CD4-positive, alpha-beta T cell treated with Interleukin-6 at 100 ng/mL for 8 hours (primary cell): ENCODE measurements at regions not wholly inside any gene's neighbourhood (a gene's known extent, or its start where the extent isn't known, plus 50 kb on each side); places are given as distances from the start of the nearest gene placed in this dataset.
"Not testable (repeated sequence)": the region's sequence is repeated elsewhere in the genome, so short reads cannot be mapped to it uniquely, and the experiment has no call there.

ENCODE experiments used
- DNase-seq: peaks from one replicate; pipeline ENCODE4 v3.0.0-alpha.2; 2020; ENCODE audit warnings: mixed read lengths, low spot score

DNA sequence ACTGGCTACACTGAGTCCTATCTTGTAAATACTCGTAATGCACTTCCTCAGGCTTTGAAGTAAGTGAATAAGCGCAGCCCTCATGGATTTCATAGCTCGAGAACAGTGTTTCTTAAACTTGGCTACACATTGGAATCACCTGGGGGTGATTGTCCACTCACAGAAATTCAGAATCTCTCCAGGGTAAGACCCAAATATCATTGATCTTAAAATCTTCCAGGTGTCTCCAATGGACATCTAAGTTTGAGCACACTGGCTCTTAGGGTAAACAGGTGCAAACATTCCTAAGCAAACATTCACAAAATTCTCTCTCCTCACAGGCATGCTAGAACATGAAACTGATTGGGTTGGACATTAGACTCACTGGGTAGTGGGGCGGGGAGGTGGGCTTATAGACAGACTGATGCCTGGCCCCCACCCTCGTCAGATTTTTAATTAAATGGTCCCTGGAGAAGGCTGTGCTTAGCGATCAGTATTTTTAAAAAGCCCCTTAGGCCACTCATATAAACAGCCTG is 279.7 kb upstream of the TBL1XR1 start:
- no peak for DNase-seq

DNA sequence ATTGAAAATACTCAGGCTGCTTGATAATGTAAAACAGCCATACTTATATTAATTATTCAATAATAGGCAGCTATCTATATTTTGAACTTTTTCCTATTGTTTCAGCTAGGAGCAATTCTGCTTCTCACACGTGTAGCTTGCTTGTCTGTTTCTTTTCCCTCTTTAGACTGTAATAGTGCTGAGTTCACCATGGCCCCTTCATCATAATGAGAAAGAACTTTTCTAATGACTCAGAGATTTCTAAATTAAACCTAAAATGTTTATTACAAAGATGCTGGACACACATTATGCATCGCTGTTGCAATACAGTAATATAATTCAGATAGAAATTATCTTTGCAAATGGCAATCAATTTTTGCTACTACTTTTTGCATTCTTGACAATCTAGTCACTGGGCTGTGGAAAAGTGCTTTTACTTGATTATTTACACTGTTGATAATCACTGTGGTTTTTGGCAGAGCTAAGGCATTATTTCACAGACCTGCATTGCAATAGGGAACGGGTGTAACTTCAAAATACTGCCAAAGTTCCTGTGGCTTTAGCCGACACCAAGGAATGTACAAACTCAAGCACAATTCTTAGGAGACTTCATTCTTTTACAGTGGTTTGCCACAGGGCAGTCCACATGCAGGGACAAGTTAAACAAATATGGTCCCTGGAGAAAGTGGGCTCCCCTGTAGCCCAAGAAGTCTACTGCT is 281.0 kb upstream of the TBL1XR1 start:
- no peak for DNase-seq

DNA sequence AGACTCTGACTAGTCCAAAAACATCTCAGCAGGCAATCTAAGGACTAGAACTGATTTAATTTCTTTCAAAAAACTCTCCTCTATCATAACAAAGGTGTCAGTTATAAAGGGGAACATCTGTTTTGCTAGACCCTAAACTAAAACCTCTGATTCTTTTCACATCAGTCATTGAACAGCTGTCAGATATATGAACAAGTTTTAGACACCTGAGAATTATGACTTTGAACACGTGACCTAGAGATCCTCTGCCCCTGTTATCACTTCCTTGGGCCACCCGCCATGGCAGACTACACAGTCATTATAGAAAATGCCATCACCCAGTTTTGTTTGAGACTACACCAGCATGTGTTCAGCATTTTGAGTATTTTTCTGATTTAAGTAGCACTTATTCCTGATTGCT is 282.3 kb upstream of the TBL1XR1 start:
- DNase-seq = no peak

DNA sequence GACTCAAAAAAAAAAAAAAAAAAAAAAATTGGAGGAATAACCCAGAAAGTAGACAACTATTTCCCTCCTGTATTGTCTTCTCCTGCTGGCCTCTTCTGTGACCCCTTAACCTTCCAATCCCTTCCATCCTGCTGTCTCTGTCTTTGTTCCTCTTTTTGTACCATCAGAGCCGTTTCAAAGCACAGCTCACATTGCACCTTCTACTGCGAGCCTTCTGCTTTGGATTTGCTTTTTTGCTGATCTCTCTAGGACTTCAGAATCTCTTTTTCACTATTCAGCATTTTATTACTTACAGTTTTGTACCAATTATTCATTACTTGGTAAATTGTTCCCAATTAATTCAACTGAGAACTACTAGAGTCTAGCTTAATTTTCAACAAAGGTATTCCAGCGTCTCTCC is 284.0 kb upstream of the TBL1XR1 start:
- DNase-seq = no peak

DNA sequence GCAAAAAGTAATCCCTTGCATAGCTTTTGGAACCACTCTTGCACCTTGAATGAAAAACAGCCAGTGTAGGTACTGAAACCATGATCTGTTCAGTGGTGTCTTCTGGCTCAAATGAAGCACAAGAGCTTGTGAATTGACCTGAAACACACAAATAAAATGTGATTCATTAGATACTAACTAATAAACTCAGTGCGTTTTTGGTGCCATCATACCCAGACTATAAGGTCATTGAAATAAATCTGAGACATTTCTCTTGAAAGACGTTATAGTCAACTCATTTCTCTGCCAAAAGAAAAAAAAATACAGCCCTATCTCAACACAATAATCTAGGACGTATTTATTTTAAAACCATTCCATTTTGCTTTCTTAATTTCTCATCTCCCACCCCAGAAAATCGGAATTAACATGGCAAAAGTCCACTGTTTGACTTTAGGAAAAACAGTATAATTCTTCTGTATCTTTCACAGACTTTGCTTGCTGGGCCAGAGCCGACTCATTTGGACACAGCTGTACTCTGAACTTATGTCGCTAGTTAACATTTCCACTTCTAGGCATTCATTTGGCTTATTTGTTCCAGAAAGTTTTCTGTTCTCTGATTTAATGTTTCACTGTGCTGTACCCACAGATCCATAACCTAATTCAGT is 284.9 kb upstream of the TBL1XR1 start:
- no peak for DNase-seq

DNA sequence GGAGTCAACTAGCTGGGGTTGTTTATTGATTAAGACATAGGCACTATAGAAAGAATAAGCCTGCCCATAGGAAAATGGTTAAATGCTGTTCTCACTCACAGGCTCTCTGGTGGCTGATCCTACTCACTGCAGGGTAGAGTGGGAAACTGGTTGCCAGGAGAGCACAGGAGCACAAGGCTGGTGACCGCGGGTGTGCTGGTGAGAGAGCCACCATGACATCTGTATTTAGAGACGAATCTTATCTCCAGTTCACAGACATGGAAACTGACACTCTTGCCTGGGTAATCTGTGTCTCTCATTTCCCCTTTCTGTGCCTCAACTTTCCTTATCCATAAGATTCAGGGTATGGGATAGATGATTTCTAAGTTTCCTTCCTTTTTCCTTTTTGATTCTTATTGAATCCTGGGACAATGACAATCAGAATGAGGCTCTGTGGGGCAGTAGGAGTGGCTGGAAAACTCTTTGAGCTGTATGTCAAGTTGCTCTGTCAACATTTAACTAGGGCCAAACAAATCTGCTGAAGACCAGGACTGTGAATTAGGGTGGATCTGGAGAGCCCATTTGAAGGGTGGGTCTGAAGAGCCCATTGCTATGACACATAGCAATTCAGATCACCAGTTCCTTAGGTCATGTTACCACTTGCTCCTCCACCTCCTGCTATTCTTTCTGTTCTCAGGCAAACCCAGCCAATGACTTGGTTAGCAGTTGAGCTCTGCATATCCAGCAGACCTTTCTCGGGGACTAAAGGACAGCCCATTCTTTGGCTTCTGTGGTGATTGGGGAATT is 286.1 kb upstream of the TBL1XR1 start:
- no peak for DNase-seq

DNA sequence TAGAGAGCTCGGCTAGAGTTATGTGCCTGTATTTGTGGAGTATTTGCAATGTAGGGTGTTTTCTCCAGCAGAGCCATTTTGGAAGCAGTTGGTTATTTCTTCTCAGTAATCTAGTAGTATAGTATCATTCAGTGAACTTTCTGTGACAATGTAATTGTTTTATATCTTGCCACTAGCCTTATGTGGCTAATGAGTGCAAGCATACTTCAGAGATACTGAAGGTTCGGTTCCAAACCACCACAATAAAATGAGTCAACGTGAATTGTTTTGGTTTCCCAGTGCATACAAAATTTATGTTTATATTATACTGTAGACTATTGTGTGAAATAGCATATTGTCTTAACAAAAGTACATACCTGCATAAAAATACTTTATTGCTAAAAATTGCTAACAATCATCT is 286.9 kb upstream of the TBL1XR1 start:
- DNase-seq = no peak

DNA sequence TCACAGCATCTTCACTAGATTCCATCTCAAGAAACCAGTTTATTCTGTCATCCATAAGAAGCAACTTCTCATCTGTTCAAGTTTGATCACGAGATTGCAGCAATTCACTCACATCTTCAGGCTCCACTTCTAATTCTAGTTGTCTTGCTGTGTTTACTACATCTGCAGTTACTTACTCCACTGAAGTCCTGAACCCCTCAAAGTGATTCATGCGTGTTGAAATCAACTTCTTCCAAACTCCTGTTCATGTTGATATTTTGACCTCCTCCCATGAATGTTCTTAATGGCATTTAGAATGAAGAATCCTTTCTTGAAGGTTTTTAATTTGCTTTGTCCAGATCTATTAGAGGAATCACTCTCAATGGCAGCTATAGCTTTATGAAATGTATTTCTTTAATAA is 287.6 kb upstream of the TBL1XR1 start:
- no peak for DNase-seq

DNA sequence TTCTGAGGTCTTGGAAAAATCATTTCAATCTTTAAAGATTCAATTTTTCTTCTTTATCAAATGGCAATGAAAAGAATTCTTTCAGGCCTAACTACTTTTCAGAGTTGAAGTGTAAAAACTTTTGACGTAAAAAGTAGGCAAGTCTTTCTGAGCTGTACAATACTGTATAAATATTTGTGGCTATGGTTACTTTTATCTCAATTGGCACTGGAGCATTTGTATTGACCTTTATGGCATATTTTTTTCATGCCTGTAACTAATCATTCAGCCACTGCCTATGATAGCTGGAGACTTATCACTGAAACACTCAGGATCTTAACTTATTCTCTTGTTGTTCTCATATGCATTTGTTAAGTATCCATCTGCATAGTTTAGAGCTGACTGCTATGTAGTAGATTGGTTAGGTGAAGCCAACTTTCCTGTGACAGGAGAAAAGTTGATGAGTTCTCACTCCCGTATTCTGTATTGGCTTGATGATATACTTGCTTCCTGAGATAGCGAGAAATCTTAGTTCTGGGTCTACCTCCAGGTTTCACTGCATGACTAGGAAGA is 290.4 kb upstream of the TBL1XR1 start:
- DNase-seq = no peak

DNA sequence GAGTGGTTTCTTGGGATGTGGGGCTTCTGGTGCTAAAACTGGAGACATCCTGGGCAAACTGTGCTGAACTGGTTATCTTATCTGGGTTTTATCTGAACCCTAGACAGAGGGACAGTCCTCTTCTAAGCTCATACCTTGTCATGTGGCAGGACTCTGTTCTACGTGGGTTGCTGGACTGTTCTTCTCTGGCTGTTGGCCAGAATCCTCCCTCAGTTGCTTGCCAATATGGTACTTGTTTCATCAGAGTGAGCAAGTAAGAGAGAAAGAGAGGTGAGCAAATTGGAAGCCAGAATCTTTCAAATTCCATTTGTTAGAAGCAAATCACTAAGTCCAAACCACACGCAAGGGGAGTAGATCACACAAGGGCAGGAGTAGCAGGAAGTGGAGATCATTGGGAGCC is 291.5 kb upstream of the TBL1XR1 start:
- no peak for DNase-seq

DNA sequence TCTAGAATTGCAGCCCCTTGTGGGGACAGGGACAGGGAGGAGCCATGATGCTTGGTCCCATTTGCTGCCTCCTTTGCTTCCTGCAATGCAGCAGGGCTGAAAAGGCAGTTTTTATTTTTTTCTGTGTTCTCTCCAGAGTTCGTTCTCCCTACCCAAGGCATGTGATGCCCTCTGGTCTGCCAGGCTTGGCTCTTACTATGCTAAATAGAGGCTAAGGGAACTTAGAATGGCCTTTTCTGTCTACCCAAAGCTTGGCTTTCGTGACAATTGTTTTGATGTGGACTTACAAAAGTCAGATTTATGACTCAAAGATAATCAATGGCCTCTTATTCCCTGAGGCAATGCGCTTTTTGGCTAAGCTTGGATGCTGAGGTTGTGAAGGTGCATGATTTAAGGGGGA is 293.3 kb upstream of the TBL1XR1 start:
- no peak for DNase-seq

DNA sequence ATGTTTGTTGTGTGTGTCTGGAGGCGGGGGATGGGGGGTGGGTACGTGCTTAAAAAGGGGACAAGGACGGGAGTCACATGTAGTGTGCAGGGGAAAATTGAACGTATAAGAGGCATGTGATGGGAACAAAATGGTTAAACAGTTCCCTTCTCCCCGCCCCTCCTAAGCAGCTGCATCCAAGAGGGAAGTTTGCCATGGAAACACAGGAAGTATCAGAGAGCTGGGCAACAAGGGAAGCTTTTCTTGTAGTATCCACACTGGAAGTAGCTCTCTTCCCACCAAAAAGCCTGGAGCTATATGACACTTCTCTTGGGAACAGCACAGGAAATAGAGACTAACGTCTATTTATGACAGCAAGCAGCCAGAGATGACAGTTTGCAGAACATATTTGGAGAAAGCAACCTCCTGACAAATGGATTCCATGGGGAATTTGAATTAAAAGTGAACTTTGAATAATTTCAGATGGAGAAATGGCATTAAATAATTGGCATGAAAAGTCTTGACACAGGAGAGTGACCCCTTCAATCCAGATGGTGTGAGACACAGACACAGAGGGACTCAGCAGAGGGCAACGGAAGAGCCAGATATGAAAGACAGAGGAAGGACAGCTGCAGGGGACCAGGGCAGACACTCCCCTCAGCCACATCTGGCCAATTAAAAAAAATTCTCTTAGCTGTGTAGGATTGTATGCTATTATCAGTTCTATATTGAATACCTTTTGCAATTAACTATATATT is 294.2 kb upstream of the TBL1XR1 start:
- no peak for DNase-seq

DNA sequence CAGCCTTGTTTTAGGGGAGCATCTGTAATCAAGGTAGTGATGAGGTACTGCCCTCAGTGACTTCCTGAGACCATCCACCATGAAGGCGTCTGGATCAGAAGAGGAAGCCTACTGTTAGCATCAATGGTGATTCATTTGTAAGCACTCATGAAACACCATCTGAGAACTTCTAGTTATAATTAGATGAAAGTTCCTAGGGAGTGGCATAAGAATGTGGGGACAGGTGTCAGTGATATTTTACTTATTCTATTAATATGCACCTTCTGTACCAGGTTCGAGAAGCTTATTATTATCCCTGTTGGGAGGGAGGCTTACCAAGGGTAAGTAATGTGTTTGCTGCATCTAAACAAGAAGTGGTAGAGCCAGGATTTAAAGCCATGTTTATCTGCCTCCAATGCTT is 295.8 kb upstream of the TBL1XR1 start:
- DNase-seq = no peak

DNA sequence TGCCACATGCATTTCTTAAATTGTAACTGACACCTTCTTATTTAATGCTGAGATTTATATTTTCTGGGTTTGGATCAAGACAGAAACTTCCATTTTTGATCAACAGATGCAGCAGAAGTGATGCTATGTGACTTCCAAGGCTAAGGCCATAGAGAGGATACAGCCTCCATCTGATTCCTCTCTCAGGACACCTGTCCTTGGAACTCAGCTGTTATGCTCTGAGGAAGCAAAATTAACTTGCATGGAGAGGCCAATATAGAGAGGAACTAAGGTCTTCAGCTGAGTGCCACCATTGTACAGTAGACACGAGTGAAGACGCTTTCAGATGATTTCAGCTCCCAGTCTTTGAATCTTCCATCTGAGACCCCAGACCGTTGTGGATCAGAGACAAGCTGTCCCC is 296.9 kb upstream of the TBL1XR1 start:
- DNase-seq = no peak

DNA sequence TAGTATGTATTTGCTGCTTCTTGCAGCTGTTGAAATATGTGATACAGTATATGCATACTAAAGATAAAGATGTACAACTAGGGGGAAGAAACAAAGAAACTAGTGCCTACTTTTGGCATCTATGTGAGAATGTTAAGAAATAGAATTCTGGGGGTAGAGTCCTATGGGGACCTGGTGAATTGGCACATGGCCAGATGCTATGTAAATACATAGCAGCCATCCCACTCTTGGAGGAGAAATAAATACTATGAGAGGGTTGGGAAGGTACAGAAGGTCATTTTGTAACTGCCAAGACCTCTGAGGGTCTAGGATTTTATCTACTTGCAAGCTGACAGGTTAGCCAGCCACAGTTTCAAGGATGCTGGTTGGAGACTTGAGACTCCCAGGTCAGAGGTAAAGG is 298.3 kb upstream of the TBL1XR1 start:
- no peak for DNase-seq

DNA sequence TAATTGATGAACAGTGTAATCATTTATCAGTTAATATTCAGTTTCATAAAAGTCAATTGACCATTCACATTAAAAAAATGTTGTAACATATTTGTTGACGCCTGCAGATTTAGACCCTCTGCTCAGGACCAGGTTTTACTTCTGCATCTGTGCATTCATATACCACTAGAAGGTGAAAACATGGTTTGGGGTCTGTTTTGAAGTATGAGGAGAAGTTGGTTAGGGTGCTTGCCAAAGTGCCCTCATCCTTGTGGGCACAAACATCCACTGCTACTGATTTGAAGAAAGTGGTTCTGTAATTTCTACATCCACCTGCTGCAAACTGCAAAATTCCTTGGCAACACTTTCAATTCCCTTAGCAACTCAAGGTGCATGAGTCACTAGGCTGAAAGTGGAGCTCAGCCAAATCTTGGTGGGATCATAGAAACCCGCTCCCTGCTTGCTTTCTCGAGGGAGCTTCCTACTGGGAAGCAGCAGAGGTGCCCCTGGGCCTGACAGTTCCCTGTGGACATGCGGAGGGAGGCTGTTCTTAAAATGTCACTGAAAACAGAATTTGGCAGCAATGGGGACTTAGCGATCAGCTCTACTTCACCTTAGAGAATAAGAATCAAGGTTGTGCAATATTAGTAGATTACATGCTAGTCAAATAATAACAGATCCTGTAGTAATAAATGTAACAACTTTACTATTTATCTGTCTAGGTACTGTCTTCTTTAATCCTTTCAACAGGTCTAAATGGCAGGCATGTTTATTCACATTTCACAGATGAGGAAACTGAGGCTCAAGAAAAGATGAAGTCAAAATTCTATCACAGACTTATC is 301.0 kb upstream of the TBL1XR1 start:
- DNase-seq = no peak

DNA sequence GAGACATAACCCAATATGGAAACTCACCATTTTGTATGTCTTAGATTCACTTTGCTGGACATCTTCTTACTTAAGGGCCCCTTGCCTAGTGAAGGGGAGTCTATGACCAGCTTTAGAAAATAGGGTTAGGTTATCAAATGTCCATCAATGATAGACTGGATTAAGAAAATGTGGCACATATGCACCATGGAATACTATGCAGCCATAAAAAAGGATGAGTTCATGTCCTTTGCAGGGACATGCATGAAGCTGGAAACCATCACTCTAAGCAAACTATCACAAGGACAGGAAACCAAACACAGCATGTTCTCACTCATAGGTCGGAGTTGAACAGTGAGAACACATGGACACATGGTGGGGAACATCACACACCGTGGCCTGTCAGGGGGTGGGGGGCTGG is 301.8 kb upstream of the TBL1XR1 start:
- DNase-seq = not testable (repeated sequence)

DNA sequence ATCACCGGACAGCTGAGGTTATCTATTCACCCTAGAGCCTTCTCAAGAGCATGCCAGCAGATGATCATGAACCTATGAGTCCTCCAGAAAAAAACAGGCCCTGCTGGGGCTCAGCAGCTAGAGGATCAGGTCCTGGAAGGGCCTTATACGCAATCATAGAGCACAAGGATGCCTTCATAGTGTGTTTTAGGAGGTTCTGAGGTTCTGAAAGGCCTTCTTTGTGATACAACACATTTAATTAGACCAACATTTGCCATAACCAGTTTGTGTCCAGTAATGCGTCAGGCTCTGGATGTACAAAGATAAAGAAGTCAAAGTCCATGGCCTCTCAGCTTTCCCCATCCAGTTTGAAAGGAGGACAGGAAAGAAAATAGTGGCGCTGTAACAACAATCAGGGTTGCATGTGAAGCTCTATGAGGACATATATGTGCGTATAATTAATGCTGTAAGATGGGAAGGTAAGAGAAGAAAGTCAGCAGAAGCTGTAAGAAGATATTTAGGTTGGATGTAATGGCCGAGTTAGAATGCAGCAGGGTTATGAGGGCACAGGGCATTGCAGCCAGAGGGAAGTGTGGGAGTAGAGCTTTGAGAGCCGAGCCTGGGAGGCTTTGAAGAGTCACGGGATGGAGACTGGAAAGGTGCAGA is 302.6 kb upstream of the TBL1XR1 start:
- DNase-seq = no peak

DNA sequence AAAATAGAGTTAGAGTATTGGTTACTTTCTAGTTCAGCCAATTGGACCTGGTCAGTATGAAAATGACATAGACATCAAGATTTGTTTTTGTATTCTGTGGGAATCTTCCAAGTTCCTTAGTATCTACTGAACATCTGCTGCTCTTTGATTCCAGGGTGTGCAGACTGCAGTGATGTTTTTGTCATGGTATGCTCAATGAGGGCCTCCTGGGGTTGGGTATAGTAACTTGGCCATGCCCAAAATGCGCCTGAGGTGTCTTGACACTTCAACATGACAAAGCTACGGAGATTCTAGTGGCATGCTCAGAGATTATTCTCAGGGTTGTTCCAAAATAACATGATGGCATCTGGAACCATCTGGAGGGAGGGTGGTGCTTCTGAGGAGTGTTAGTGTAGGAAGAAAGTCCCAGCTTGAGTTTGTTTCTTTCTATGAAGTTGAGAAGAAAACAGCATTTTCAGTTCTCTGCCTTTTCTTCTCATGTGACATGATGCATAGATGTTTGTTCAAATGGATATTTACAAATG is 313.5 kb upstream of the TBL1XR1 start:
- no peak for DNase-seq
